ENCODE measurements at regions not wholly inside any gene's neighbourhood (a gene's known extent, or its start where the extent isn't known, plus 50 kb on each side); places are given as distances from the start of the nearest gene placed in this dataset.

DNA sequence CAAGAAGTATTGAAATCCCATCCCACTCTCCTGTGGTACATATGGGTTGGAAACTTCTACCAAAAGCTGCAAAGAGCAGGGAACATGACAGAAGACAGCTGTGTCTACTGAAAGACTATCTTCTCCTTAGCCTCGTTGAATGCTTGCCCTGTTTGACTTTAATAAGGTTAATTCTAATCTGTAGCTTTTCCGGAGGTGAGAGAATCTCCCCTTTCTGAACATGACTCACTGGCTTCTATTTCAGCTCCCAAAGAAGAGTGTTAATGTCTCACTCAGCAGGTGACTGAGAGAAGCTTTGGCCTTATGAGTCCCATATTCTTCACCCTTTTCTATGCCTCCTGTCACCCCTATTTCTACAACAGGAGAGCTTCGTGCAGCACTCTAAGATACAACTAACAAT, 88.3 kb downstream of the HHIPL2 start:
- no peak overlapping the region for H3K4me3 ChIP-seq (replicated peaks; ENCODE audit: low read depth, low read length)
- TF ChIP-seq, protein P1, sequence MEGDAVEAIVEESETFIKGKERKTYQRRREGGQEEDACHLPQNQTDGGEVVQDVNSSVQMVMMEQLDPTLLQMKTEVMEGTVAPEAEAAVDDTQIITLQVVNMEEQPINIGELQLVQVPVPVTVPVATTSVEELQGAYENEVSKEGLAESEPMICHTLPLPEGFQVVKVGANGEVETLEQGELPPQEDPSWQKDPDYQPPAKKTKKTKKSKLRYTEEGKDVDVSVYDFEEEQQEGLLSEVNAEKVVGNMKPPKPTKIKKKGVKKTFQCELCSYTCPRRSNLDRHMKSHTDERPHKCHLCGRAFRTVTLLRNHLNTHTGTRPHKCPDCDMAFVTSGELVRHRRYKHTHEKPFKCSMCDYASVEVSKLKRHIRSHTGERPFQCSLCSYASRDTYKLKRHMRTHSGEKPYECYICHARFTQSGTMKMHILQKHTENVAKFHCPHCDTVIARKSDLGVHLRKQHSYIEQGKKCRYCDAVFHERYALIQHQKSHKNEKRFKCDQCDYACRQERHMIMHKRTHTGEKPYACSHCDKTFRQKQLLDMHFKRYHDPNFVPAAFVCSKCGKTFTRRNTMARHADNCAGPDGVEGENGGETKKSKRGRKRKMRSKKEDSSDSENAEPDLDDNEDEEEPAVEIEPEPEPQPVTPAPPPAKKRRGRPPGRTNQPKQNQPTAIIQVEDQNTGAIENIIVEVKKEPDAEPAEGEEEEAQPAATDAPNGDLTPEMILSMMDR (IDR thresholded peaks at IDR 0.05; ENCODE audit: low read depth, low read length, missing control alignments): no peak
- no peak for DNase-seq (ENCODE audit: extremely low read depth, low read depth)

DNA sequence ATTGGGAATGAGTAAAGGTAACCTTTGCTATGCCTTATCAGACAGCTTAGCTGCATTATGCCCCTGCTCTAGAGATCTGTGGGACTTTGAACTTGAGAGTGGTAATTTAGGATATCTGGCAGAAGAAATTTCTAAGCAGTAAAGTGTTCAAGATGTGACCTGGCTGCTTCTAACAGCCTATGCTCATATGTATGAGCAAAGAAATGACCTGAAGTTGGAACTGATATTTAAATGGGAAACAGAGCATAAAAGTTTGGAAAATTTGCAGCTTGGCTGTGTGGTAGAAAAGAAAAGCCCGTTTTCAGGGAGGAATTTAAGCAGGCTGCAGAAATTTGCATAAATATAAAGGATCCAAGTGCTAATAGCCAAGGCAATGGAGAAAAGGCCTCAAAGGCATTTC, 90.4 kb downstream of the HHIPL2 start:
- TF ChIP-seq, protein P1 (IDR thresholded peaks at IDR 0.05; ENCODE audit: low read depth, low read length, missing control alignments): no peak
- no peak overlapping the region for H3K4me3 ChIP-seq (replicated peaks; ENCODE audit: low read depth, low read length)
- no peak for DNase-seq (ENCODE audit: extremely low read depth, low read depth)

DNA sequence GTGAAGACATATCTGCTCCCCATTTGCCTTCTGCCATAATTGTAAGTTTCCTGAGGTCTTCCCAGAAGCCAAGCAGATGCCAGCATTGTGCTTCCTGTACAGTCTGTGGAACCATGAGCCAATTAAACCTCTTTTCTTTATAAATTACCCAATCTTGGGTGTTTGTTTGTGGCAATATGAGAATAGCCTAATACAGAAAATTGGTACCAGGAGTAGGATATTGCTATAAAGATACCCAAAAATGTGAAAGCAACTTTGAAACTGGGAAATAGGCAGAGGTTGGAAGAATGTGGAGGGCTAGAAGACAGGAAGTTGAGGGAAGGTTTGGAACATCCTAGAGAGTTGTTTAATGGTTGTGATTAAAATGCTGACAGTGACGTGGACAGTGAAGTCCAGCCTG, 90.8 kb downstream of the HHIPL2 start:
- no peak overlapping the region for H3K4me3 ChIP-seq (replicated peaks; ENCODE audit: low read depth, low read length)
- TF ChIP-seq, protein P1 (IDR thresholded peaks at IDR 0.05; ENCODE audit: low read depth, low read length, missing control alignments): no peak
- DNase-seq (ENCODE audit: extremely low read depth, low read depth): no peak

DNA sequence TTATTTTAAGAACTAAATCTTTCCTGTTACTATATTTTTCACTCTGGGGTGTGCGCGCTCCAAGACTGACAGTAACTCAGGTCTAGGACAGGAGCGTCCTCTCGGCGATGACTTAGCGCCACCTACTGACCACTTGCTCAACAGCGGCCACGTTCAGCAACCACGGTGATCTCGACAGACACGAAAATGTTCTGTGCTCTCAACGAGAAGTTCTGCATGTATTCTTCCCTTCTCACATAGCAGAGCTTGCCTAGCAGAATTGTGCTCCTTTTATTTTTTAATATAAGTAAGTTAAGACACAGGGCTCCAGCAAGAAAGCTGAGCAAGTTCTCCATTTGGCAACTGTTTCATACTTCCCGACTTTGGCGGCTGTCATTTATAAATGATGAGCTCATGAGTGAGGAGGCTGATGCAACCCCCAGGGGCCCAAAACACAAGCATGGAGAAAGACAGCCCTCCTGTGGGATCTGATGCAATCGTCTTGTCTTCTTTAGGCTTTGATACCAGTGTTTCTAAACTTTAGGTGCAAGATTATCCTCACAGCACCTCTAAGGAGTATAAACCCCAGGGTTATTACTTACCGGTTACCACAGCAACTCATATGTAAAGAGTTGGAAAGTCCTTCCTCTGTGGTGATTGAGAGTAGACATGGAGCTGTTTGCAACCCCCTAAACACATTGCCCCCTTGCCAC, 92.6 kb downstream of the HHIPL2 start:
- H3K4me3 ChIP-seq (replicated peaks; ENCODE audit: low read depth, low read length): no peak overlapping the region
- TF ChIP-seq, protein P1 (IDR thresholded peaks at IDR 0.05; ENCODE audit: low read depth, low read length, missing control alignments): peak; percentile 92

DNA sequence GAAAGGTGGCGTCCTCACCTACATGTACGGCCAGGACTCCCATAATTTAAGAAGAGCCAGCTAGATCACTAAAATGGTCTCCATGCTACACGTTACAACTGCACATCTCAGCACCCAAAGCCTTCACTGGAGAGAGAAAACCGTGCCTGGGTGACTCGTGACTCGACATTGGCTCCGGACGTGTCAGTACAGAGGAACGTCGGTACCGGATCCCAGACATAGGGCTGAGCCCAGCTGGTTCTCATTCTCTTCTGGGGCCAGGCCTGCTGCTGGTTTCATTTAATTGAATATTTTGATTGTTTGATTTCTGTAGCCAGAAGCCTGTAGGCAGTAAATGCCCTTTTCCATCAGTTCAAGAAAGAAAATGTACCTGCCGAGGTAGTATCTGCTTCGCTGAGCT, 93.1 kb downstream of the HHIPL2 start:
- TF ChIP-seq, protein P1 (IDR thresholded peaks at IDR 0.05; ENCODE audit: low read depth, low read length, missing control alignments): no peak
- no peak overlapping the region for H3K4me3 ChIP-seq (replicated peaks; ENCODE audit: low read depth, low read length)
- DNase-seq (ENCODE audit: extremely low read depth, low read depth): no peak

More for the DNA sequence above, 92.6 kb downstream of the HHIPL2 start:
- DNase-seq (ENCODE audit: extremely low read depth, low read depth): peak; percentile 56

DNA sequence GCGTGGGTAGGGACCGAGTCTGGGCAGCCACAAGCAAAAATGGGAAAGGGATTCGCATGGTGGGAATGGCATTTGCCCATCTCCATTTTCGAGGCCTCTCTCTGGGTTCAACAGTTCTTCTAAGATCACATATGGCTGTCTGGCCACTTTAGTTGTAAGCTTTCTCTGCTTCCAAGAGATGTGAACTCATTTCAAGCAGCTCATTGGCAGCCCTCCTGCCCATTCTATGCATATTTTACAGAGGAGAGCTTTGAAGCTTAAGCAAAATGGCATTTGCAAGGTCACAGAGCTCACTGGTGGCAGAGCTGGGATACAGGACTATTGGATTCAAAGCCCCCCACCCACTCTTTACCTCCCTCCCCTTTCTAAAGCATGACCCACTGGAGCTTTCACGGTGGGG, 93.7 kb downstream of the HHIPL2 start:
- no peak for DNase-seq (ENCODE audit: extremely low read depth, low read depth)
- TF ChIP-seq, protein P1 (IDR thresholded peaks at IDR 0.05; ENCODE audit: low read depth, low read length, missing control alignments): no peak
- no peak overlapping the region for H3K4me3 ChIP-seq (replicated peaks; ENCODE audit: low read depth, low read length)

DNA sequence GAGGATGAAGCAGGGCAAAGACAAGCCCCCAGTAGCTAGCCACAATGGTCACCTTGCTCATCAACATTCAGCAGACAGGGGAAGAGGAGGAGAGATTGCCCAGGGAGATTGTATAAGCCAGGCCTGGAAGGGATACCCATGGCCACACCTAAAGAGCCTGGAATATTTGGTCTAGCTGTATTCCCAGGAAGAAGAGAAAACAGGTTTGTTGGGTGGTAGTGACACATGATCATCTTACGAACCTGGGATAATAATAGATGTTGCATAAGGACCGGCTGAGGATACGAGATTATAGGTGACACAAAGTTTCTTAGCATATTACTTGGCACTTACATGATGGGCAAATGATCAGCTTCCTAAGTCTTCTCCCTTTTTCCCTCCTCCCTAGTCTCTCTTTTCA, 95.9 kb downstream of the HHIPL2 start:
- no peak for DNase-seq (ENCODE audit: extremely low read depth, low read depth)
- TF ChIP-seq, protein P1 (IDR thresholded peaks at IDR 0.05; ENCODE audit: low read depth, low read length, missing control alignments): no peak

More for the DNA sequence above, 95.9 kb downstream of the HHIPL2 start:
- H3K4me3 ChIP-seq (replicated peaks; ENCODE audit: low read depth, low read length): no peak overlapping the region

All from HFF-Myc (cell line).